Osteocyte (in vitro differentiated cells): ENCODE measurements at regions not wholly inside any gene's neighbourhood (a gene's known extent, or its start where the extent isn't known, plus 50 kb on each side); places are given as distances from the start of the nearest gene placed in this dataset.

Source experiments
- DNase-seq: peaks from one replicate; pipeline ENCODE4 v3.0.0; 2021; ENCODE audit warnings: mixed read lengths; ENCODE audit not compliant: unreplicated experiment; ENCODE audit errors: extremely low spot score
- H3K27ac Mint-ChIP-seq: one replicate; pipeline ENCODE4 v1.8.0; 2021; ENCODE audit warnings: mild to moderate bottlenecking, mixed read lengths; ENCODE audit not compliant: unreplicated experiment
- H3K27me3 Mint-ChIP-seq: one replicate; pipeline ENCODE4 v1.8.0; 2021; ENCODE audit warnings: mixed read lengths; ENCODE audit not compliant: unreplicated experiment
- H3K36me3 Mint-ChIP-seq: one replicate; pipeline ENCODE4 v1.8.0; 2021; ENCODE audit warnings: mixed read lengths; ENCODE audit not compliant: unreplicated experiment
- H3K4me1 Mint-ChIP-seq: one replicate; pipeline ENCODE4 v1.8.0; 2021; ENCODE audit warnings: mixed read lengths; ENCODE audit not compliant: unreplicated experiment
- H3K4me3 Mint-ChIP-seq: one replicate; pipeline ENCODE4 v1.8.0; 2021; ENCODE audit warnings: mild to moderate bottlenecking, moderate library complexity, mixed read lengths; ENCODE audit not compliant: unreplicated experiment
- H3K9me3 Mint-ChIP-seq: one replicate; pipeline ENCODE4 v1.8.0; 2021; ENCODE audit warnings: mixed read lengths; ENCODE audit not compliant: unreplicated experiment
- CTCF ChIP-seq: fragments of 200-600 bp; sonication (generic); IDR thresholded peaks from 2 replicates; pipeline ENCODE4 v1.5.0; 2021; ENCODE audit warnings: antibody characterized with exemption, mild to moderate bottlenecking, moderate library complexity

GRCh38 chr16:17972460-17972943 is 364.0 kb downstream of the NPIPA8 start:
- Mint-ChIP-seq H3K4me1 (no peaks in the 10 kb centered on the region), H3K4me3 (no peak overlapping the region), H3K27ac (no peak overlapping the region), H3K9me3 (peaks cover 12% of the 10 kb centered on the region), H3K27me3 (no peaks in the 10 kb centered on the region), H3K36me3 (no peaks in the 10 kb centered on the region)
- TF ChIP-seq CTCF = no peak
- DNase-seq = no peak

DNA sequence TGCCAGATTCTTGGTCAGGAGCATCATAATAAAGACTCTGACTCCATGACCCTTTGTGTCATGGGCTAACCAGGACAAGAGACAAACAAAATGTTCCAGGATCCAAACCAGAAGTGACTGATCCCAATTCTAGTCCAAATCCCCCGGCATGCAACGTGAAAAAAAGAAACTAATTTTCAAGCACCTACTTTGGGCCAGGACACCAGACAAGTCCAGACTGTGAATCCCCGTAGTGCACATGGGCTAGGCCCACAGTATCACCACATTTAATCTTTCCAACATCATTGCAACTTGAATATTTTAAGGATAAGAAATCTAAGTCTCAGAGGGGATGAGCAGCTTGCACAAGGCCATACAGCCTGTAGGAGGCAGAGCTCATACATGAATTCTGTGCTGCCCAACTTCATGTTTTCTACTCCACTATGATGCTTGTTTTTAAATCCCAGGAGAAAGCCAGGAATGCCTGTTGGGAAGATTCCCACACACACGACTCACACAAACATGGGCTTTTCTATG is 365.7 kb downstream of the NPIPA8 start:
- H3K4me1 Mint-ChIP-seq = no peaks in the 10 kb centered on the region
- H3K36me3 Mint-ChIP-seq = no peaks in the 10 kb centered on the region
- H3K27me3 Mint-ChIP-seq = no peaks in the 10 kb centered on the region
- H3K9me3 Mint-ChIP-seq = peaks cover 16% of the 10 kb centered on the region
- no peak for DNase-seq
- no peak overlapping the region for H3K4me3 Mint-ChIP-seq
- TF ChIP-seq CTCF = no peak
- H3K27ac Mint-ChIP-seq = no peak overlapping the region

DNA sequence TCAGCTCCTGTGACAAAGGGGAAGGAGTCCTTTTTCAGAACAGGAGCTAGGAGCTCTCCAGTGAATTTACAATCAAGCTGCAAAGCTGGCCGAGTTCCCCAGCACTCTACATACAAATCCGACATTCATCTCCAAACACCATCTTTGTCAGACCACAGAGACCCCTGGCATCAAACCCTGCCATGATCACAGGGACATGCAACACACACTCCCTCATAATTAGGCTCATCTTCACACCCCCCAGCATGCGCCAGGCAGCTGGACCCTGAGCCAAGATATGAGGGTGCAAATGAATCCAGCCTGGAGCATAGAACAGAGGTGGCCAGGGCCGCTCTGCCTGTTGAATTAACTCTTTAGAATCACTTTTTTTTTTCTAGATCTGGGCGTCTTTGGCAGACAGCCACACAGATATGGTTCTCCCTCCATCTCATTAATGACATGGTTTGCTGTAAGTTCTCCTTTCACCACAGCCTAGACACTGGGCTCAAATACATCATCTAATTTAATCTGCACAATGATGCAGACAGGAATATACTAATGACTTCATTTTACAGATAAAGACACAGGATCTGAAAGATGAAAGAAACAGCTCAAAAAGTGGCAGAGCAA is 366.3 kb downstream of the NPIPA8 start:
- H3K36me3 Mint-ChIP-seq = no peaks in the 10 kb centered on the region
- no peak for DNase-seq
- H3K9me3 Mint-ChIP-seq = peaks cover 22% of the 10 kb centered on the region
- H3K4me3 Mint-ChIP-seq = no peak overlapping the region
- H3K27me3 Mint-ChIP-seq = no peaks in the 10 kb centered on the region
- H3K4me1 Mint-ChIP-seq = no peaks in the 10 kb centered on the region
- no peak for TF ChIP-seq CTCF
- no peak overlapping the region for H3K27ac Mint-ChIP-seq

- DNase-seq = no peak
- H3K27me3 Mint-ChIP-seq = no peaks in the 10 kb centered on the region
- H3K4me3 Mint-ChIP-seq = no peak overlapping the region
- TF ChIP-seq CTCF = no peak
- H3K9me3 Mint-ChIP-seq = peaks cover 31% of the 10 kb centered on the region
- H3K36me3 Mint-ChIP-seq = no peaks in the 10 kb centered on the region
- no peak overlapping the region for H3K27ac Mint-ChIP-seq
- H3K4me1 Mint-ChIP-seq = no peaks in the 10 kb centered on the region
Measured at GRCh38 chr16:17965133-17965900, 371.2 kb downstream of the NPIPA8 start.

GRCh38 chr16:17964196-17964595 is 372.3 kb downstream of the NPIPA8 start:
- Mint-ChIP-seq H3K9me3 (peaks cover 38% of the 10 kb centered on the region), H3K27ac (no peak overlapping the region), H3K4me1 (no peaks in the 10 kb centered on the region), H3K36me3 (no peaks in the 10 kb centered on the region), H3K4me3 (no peak overlapping the region), H3K27me3 (no peaks in the 10 kb centered on the region)
- no peak for TF ChIP-seq CTCF
- DNase-seq = no peak
